ENCODE measurements at regions not wholly inside any gene's neighbourhood (a gene's known extent, or its start where the extent isn't known, plus 50 kb on each side); places are given as distances from the start of the nearest gene placed in this dataset.

DNA sequence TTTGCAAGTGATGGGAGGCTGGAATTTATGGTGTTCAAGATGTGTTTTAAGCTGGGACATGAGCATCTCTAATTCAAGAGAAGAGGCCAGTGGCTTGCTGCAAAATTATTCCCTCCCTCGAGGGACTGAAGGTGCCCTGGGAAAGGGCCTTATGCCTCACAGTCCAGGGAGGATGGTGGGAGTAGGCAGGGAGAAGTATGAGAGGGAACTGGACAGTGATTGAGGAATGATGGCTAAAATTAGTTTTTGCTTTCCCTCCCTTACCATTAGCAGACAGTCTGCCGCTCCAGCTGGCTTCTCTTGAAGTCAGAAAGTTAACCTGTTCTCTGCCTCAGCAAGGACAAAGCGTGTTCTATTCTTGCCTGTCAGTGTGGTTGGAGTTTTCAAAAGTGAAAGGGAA lies 139.8 kb upstream of the SEMA6D start:
- TF ChIP-seq, protein P1, sequence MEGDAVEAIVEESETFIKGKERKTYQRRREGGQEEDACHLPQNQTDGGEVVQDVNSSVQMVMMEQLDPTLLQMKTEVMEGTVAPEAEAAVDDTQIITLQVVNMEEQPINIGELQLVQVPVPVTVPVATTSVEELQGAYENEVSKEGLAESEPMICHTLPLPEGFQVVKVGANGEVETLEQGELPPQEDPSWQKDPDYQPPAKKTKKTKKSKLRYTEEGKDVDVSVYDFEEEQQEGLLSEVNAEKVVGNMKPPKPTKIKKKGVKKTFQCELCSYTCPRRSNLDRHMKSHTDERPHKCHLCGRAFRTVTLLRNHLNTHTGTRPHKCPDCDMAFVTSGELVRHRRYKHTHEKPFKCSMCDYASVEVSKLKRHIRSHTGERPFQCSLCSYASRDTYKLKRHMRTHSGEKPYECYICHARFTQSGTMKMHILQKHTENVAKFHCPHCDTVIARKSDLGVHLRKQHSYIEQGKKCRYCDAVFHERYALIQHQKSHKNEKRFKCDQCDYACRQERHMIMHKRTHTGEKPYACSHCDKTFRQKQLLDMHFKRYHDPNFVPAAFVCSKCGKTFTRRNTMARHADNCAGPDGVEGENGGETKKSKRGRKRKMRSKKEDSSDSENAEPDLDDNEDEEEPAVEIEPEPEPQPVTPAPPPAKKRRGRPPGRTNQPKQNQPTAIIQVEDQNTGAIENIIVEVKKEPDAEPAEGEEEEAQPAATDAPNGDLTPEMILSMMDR (IDR thresholded peaks at IDR 0.05): no peak
- TF ChIP-seq POLR2A (IDR thresholded peaks at IDR 0.05): no peak

Data from uterus (tissue), 2 donors.